Liver (tissue), 3 donors: ENCODE measurements at regions not wholly inside any gene's neighbourhood (a gene's known extent, or its start where the extent isn't known, plus 50 kb on each side); places are given as distances from the start of the nearest gene placed in this dataset.

Experiments used
- ATF3 ChIP-seq: IDR thresholded peaks from 2 replicates; pipeline ENCODE4 v1.6.1; 2016; ENCODE audit warnings: antibody characterized with exemption
- CTCF ChIP-seq: fragments of 150-350 bp; IDR thresholded peaks from 2 replicates; pipeline ENCODE4 v1.5.1; 2017; ENCODE audit warnings: improper control_type of control experiment, low read depth, low read length; ENCODE audit not compliant: missing input control
- GABPA ChIP-seq, 2 donors: IDR thresholded peaks in 1 of 2; conservative IDR thresholded peaks in 1 of 2; 2 replicates each; pipeline ENCODE4 v1.6.1; 2016; ENCODE audit warnings: antibody characterized with exemption in 2 of 2, mild to moderate bottlenecking in 1 of 2, moderate library complexity in 1 of 2
- HNF4G ChIP-seq: IDR thresholded peaks from 2 replicates; pipeline ENCODE4 v1.6.1; 2016; ENCODE audit warnings: antibody characterized with exemption
- REST ChIP-seq: IDR thresholded peaks from 2 replicates; pipeline ENCODE4 v1.6.1; 2016; ENCODE audit warnings: antibody characterized with exemption, mild to moderate bottlenecking
- TAF1 ChIP-seq: conservative IDR thresholded peaks from 2 replicates; pipeline ENCODE4 v1.6.1; 2016; ENCODE audit warnings: antibody characterized with exemption, mild to moderate bottlenecking
- YY1 ChIP-seq: IDR thresholded peaks from 2 replicates; pipeline ENCODE4 v1.6.1; 2016; ENCODE audit warnings: antibody characterized with exemption, mild to moderate bottlenecking
- donor health status: healthy.
- donor health status: healthy.

- TF ChIP-seq CTCF (no peak), HNF4G (no peak), TAF1 (no peak), ATF3 (no peak), GABPA (IDR thresholded peaks at IDR 0.05 in 1 of 2, conservative IDR thresholded peaks at IDR 0.05 in 1 of 2) (no peak), YY1 (no peak), REST (no peak)
Measured at GRCh38 chr12:78324234-78324633, 493.5 kb downstream of the NAV3 start.
